H1 (cell line): ENCODE measurements at regions not wholly inside any gene's neighbourhood (a gene's known extent, or its start where the extent isn't known, plus 50 kb on each side); places are given as distances from the start of the nearest gene placed in this dataset.

Source experiments
- CTCF ChIA-PET: fragments of 300-600 bp; sonication (Branson Sonifier 250); formaldehyde crosslinking; loops from one replicate; lab custom pipeline; 2021; ENCODE audit not compliant: partially characterized antibody; lab: Charles Lee
- POLR2A ChIA-PET: fragments of 300-600 bp; sonication (Branson Sonifier 250); formaldehyde crosslinking; loops from one replicate; lab custom pipeline; 2021; ENCODE audit warnings: inconsistent platforms; ENCODE audit not compliant: partially characterized antibody; lab: Charles Lee
- DNase-seq, 2 experiments: peaks; one replicate each; pipeline versions ENCODE4 v3.0.0 to v3.0.0-alpha.2; 2010 to 2022; ENCODE audit warnings: low spot score in 2 of 2, low read depth in 1 of 2, mixed read lengths in 1 of 2
- FAIRE-seq: peaks from 2 replicates; lab custom pipeline; 2011; peaks lifted over from hg19 to GRCh38; lab: Jason Lieb, UNC
- H2AFZ ChIP-seq: 2 replicates; pipeline ENCODE4 v1.8.1; 2012; ENCODE audit warnings: low read length, inconsistent platforms
- H2AK5ac ChIP-seq: 2 replicates; pipeline ENCODE4 v1.6.1; 2013; ENCODE audit warnings: low read depth, low read length
- H2BK120ac ChIP-seq: replicated peaks from 2 replicates; pipeline ENCODE3; 2013; ENCODE audit warnings: low read depth, low read length, inconsistent platforms
- H2BK12ac ChIP-seq: 2 replicates; pipeline ENCODE4 v1.6.1; 2013; ENCODE audit warnings: low read depth, low read length
- H2BK15ac ChIP-seq: 2 replicates; pipeline ENCODE4 v1.6.1; 2013; ENCODE audit warnings: low read length
- H2BK20ac ChIP-seq: 2 replicates; pipeline ENCODE4 v1.6.1; 2013; ENCODE audit warnings: low read length
- H2BK5ac ChIP-seq: 2 replicates; pipeline ENCODE4 v1.6.1; 2013; ENCODE audit warnings: low read depth, low read length
- H3K14ac ChIP-seq: 2 replicates; pipeline ENCODE4 v1.6.1; 2013; ENCODE audit warnings: inconsistent platforms; ENCODE audit not compliant: insufficient read length
- H3K18ac ChIP-seq: 2 replicates; pipeline ENCODE4 v1.6.1; 2013; ENCODE audit warnings: low read length; ENCODE audit errors: extremely low read depth
- H3K23ac ChIP-seq: 2 replicates; pipeline ENCODE4 v1.6.1; 2013; ENCODE audit warnings: inconsistent platforms; ENCODE audit not compliant: insufficient read length
- H3K23me2 ChIP-seq: 2 replicates; pipeline ENCODE4 v1.6.1; 2013; ENCODE audit warnings: low read depth, low read length
- H3K27ac ChIP-seq: 2 replicates; pipeline ENCODE4 v1.6.1; 2011; ENCODE audit warnings: low read depth, low read length, inconsistent platforms
- H3K27me3 ChIP-seq, 4 experiments: replicated peaks in 1 of 4; 1 replicate in 1 of 4; 2 replicates in 3 of 4; pipeline versions ENCODE4 v1.6.1 to v1.8.1; 2011 to 2013; ENCODE audit warnings: low read length in 3 of 4, mild to moderate bottlenecking in 3 of 4, inconsistent platforms in 2 of 4, mixed read lengths in 2 of 4, moderate library complexity in 1 of 4; ENCODE audit not compliant: control insufficient read depth in 3 of 4, insufficient read depth in 3 of 4; ENCODE audit errors: extremely low read depth in 1 of 4
- H3K36me3 ChIP-seq, 4 experiments: 2 replicates each; pipeline versions ENCODE4 v1.6.1 to v1.8.1; 2011 to 2013; ENCODE audit warnings: mild to moderate bottlenecking in 4 of 4, low read length in 3 of 4, moderate library complexity in 2 of 4, control low read depth in 1 of 4, inconsistent platforms in 1 of 4; ENCODE audit not compliant: insufficient read depth in 4 of 4, control insufficient read depth in 2 of 4
- H3K4ac ChIP-seq: replicated peaks from 2 replicates; pipeline ENCODE3; 2013; ENCODE audit warnings: low read length, low read depth, mixed read lengths, inconsistent platforms; ENCODE audit not compliant: insufficient read length
- H3K4me1 ChIP-seq, 4 experiments: replicated peaks in 1 of 4; 1 replicate in 1 of 4; 2 replicates in 3 of 4; pipeline versions ENCODE4 v1.6.1 to v1.8.1; 2011 to 2013; ENCODE audit warnings: low read length in 3 of 4, inconsistent platforms in 2 of 4, mixed read lengths in 1 of 4; ENCODE audit not compliant: insufficient read depth in 4 of 4, control insufficient read depth in 3 of 4
- H3K4me2 ChIP-seq, 2 experiments: 2 replicates each; pipeline versions ENCODE4 v1.6.1 to v1.8.1; 2011 to 2013; ENCODE audit warnings: low read depth in 2 of 2, low read length in 2 of 2, control low read depth in 1 of 2, inconsistent platforms in 1 of 2, mild to moderate bottlenecking in 1 of 2; ENCODE audit not compliant: insufficient read depth in 1 of 2
- H3K4me3 ChIP-seq, 4 experiments: fragments of 200-600, 300-600 bp in 1 of 4; sonication (generic), shearing (Covaris generic), sonication (Bioruptor Twin) in 1 of 4; 2 replicates each; pipeline versions ENCODE4 v1.5.1 to v1.8.1; 2011 to 2016; ENCODE audit warnings: low read length in 4 of 4, low read depth in 3 of 4, control low read depth in 2 of 4, inconsistent platforms in 2 of 4, mild to moderate bottlenecking in 2 of 4, mixed read lengths in 1 of 4, moderate library complexity in 1 of 4; ENCODE audit not compliant: insufficient read depth in 2 of 4; ENCODE audit errors: extremely low read depth in 1 of 4
- H3K56ac ChIP-seq: replicated peaks from 2 replicates; pipeline ENCODE3; 2013; ENCODE audit warnings: low read depth, mild to moderate bottlenecking, mixed read lengths, low read length, inconsistent platforms; ENCODE audit not compliant: insufficient read length
- H3K79me1 ChIP-seq: 2 replicates; pipeline ENCODE4 v1.6.1; 2013; ENCODE audit warnings: low read depth, low read length, control low read depth
- H3K79me2 ChIP-seq, 2 experiments: 2 replicates each; pipeline versions ENCODE4 v1.6.1 to v1.8.1; 2012 to 2013; ENCODE audit warnings: low read length in 2 of 2, mild to moderate bottlenecking in 2 of 2, inconsistent platforms in 1 of 2; ENCODE audit not compliant: insufficient read depth in 2 of 2, control insufficient read depth in 1 of 2
- H3K9ac ChIP-seq, 4 experiments: replicated peaks in 1 of 4; 1 replicate in 1 of 4; 2 replicates in 3 of 4; pipeline versions ENCODE4 v1.6.1 to v1.8.1; 2011 to 2013; ENCODE audit warnings: low read depth in 3 of 4, low read length in 3 of 4, control low read depth in 2 of 4, mild to moderate bottlenecking in 2 of 4, moderate library complexity in 2 of 4, inconsistent platforms in 1 of 4; ENCODE audit errors: extremely low read depth in 1 of 4
- H3K9me3 ChIP-seq, 2 experiments: 2 replicates each; pipeline versions ENCODE4 v1.6.1 to v1.8.1; 2012 to 2013; ENCODE audit warnings: mild to moderate bottlenecking in 2 of 2, moderate library complexity in 2 of 2, control low read depth in 1 of 2, inconsistent platforms in 1 of 2, low read depth in 1 of 2, low read length in 1 of 2, mixed read lengths in 1 of 2; ENCODE audit not compliant: insufficient read depth in 2 of 2
- H4K20me1 ChIP-seq, 2 experiments: replicated peaks in 1 of 2; 2 replicates each; pipeline versions ENCODE3 to v1.8.1; 2011 to 2013; ENCODE audit warnings: inconsistent platforms in 2 of 2, low read length in 2 of 2, mild to moderate bottlenecking in 1 of 2; ENCODE audit not compliant: insufficient read depth in 2 of 2, control insufficient read depth in 1 of 2
- H4K5ac ChIP-seq: 2 replicates; pipeline ENCODE4 v1.6.1; 2013; ENCODE audit warnings: low read length, low read depth, mixed read lengths, inconsistent platforms; ENCODE audit not compliant: insufficient read length
- H4K8ac ChIP-seq: 2 replicates; pipeline ENCODE4 v1.8.0; 2013; ENCODE audit warnings: mild to moderate bottlenecking, moderate library complexity, low read length, inconsistent platforms; ENCODE audit not compliant: insufficient read depth; ENCODE audit errors: extremely low read depth
- H4K91ac ChIP-seq: replicated peaks from 2 replicates; pipeline ENCODE3; 2013; ENCODE audit warnings: low read length, mixed read lengths, inconsistent platforms; ENCODE audit not compliant: insufficient read length
- EGR1 ChIP-seq: IDR thresholded peaks from 2 replicates; pipeline ENCODE4 v1.6.1; 2011; ENCODE audit warnings: low read depth, low read length, borderline replicate concordance
- JUN ChIP-seq: IDR thresholded peaks from 2 replicates; pipeline ENCODE4 v1.6.1; 2011; ENCODE audit warnings: low read depth, mild to moderate bottlenecking, improper control_type of control experiment, low read length
- WGBS, 2 experiments: shearing (Covaris generic) in 1 of 2; methylation state at CpG; one replicate each; pipeline versions ENCODE4 v1.1.6 to v1.1.7; 2013 to 2015; ENCODE audit warnings: low lambda C conversion rate in 2 of 2, mixed read lengths in 2 of 2, inconsistent platforms in 1 of 2, low coverage in 1 of 2, missing lambda C conversion rate in 1 of 2; ENCODE audit not compliant: insufficient replicate concordance in 2 of 2, insufficient coverage in 1 of 2, insufficient read length in 1 of 2; ENCODE audit errors: extremely low coverage in 1 of 2, missing lambda C conversion rate in 1 of 2; 5-methylcytosine and 5-hydroxymethylcytosine counted together

- FAIRE-seq (no peak), DNase-seq (no peak)
- H3K27me3 ChIP-seq, result peaks cover 0 to 1% (median 0%) of the 10 kb centered on the region in 4 experiments; a peak in 1 of 7 replicates
- no peak overlapping the region for H3K4ac ChIP-seq
- no peaks in the 10 kb centered on the region for H3K36me3 ChIP-seq
- 92% methylated on average over 3 of the region's 3 CpGs; no CpG with 5 or more reads in 1 of the 2 experiments for WGBS, 2 experiments
- H3K79me1 ChIP-seq, result no peaks in the 10 kb centered on the region
- no peak overlapping the region for H3K4me2 ChIP-seq
- H3K9me3 ChIP-seq, result no peaks in the 10 kb centered on the region
- H4K5ac ChIP-seq, result no peak overlapping the region
- no peaks in the 10 kb centered on the region for H3K23me2 ChIP-seq
- CTCF ChIA-PET, result no interaction called here
- no peak overlapping the region for H2BK15ac ChIP-seq
- no peak overlapping the region for H4K91ac ChIP-seq
- POLR2A ChIA-PET, result no interaction called here
- H2BK120ac ChIP-seq, result no peak overlapping the region
- no peak overlapping the region for H3K18ac ChIP-seq
- H2BK20ac ChIP-seq, result no peak overlapping the region
- no peak overlapping the region for H3K14ac ChIP-seq
- no peak overlapping the region for H3K9ac ChIP-seq
- no peak overlapping the region for H2AFZ ChIP-seq
- H3K4me1 ChIP-seq, result peaks cover 0 to 7% (median 3%) of the 10 kb centered on the region in 4 experiments; a peak in 3 of 7 replicates
- no peaks in the 10 kb centered on the region for H3K79me2 ChIP-seq
- TF ChIP-seq JUN (no peak), EGR1 (no peak)
- no peaks in the 10 kb centered on the region for H4K20me1 ChIP-seq
- H2BK5ac ChIP-seq, result no peak overlapping the region
- H3K4me3 ChIP-seq, result no peak overlapping the region
- H3K27ac ChIP-seq, result no peak overlapping the region
- H2AK5ac ChIP-seq, result no peak overlapping the region
- no peak overlapping the region for H2BK12ac ChIP-seq
- H4K8ac ChIP-seq, result no peak overlapping the region
- no peak overlapping the region for H3K23ac ChIP-seq
- no peak overlapping the region for H3K56ac ChIP-seq
These were observed 651.4 kb downstream of the STPG2 start for GRCh38 chr4:97491856-97492255.
